Lung (tissue), 11 donors: ENCODE measurements at regions not wholly inside any gene's neighbourhood (a gene's known extent, or its start where the extent isn't known, plus 50 kb on each side); places are given as distances from the start of the nearest gene placed in this dataset.
A peak's percentile ranks its signal among the peaks of the same experiment; 100 is the strongest.

Experiments used
- ATAC-seq: fragments of 200-7000 bp; cut with Tn5 transposase; one replicate; pipeline ENCODE4 v1.9.1; 2020; ENCODE audit warnings: moderate number of reproducible peaks; ENCODE audit not compliant: insufficient read depth, low FRiP score
- DNase-seq, 3 donors: peaks; one replicate each; pipeline ENCODE4 v3.0.0-alpha.2; 2013 to 2017
- H3K27ac ChIP-seq, 2 donors: one replicate each; pipeline ENCODE4 v1.5.1; 2013; ENCODE audit warnings: mild to moderate bottlenecking in 2 of 2, moderate library complexity in 2 of 2, control low read depth in 1 of 2, inconsistent platforms in 1 of 2, low read depth in 1 of 2, low read length in 1 of 2
- H3K27me3 ChIP-seq, 3 donors: one replicate each; pipeline ENCODE4 v1.5.1; 2013; ENCODE audit warnings: low read length in 2 of 3; ENCODE audit not compliant: control insufficient read depth in 3 of 3, insufficient read depth in 3 of 3
- H3K36me3 ChIP-seq, 4 donors: one replicate each; pipeline ENCODE4 v1.5.1; 2013; ENCODE audit warnings: low read length in 4 of 4, mild to moderate bottlenecking in 1 of 4, moderate library complexity in 1 of 4; ENCODE audit not compliant: control insufficient read depth in 4 of 4, insufficient read depth in 4 of 4
- H3K4me1 ChIP-seq, 5 donors: one replicate each; pipeline ENCODE4 v1.5.1; 2013; ENCODE audit warnings: low read length in 5 of 5, mild to moderate bottlenecking in 2 of 5, moderate library complexity in 1 of 5; ENCODE audit not compliant: control insufficient read depth in 5 of 5, insufficient read depth in 5 of 5
- H3K4me3 ChIP-seq: one replicate; pipeline ENCODE4 v1.5.1; 2013; ENCODE audit warnings: mild to moderate bottlenecking, control low read depth, moderate library complexity
- H3K9ac ChIP-seq, 2 donors: one replicate each; pipeline ENCODE4 v1.5.1; 2013; ENCODE audit warnings: low read length in 2 of 2, control low read depth in 1 of 2; ENCODE audit not compliant: insufficient read depth in 1 of 2
- H3K9me3 ChIP-seq, 4 donors: one replicate each; pipeline ENCODE4 v1.5.1; 2013; ENCODE audit warnings: low read length in 3 of 4, mild to moderate bottlenecking in 1 of 4, moderate library complexity in 1 of 4; ENCODE audit not compliant: control insufficient read depth in 4 of 4, insufficient read depth in 3 of 4
- WGBS, 2 donors: extraction: QIAGEN DNeasy Blood & Tissue Kit; methylation state at CpG; one replicate each; pipeline ENCODE4 v1.1.7; 2013; 5-methylcytosine and 5-hydroxymethylcytosine counted together
- TF ChIP-seq, protein P1 (sequence below): IDR thresholded peaks from 2 replicates; pipeline ENCODE4 v1.5.1; 2012; ENCODE audit warnings: mild to moderate bottlenecking; ENCODE audit errors: control extremely low read depth, extremely low read depth
- donor health status: control.
- donor health status: control.
- donor health status: Bipolar disorder and iron deficiency.
- donor health status: healthy.
- donor health status: DM: yes; HTN: yes; CAD: no.

DNA sequence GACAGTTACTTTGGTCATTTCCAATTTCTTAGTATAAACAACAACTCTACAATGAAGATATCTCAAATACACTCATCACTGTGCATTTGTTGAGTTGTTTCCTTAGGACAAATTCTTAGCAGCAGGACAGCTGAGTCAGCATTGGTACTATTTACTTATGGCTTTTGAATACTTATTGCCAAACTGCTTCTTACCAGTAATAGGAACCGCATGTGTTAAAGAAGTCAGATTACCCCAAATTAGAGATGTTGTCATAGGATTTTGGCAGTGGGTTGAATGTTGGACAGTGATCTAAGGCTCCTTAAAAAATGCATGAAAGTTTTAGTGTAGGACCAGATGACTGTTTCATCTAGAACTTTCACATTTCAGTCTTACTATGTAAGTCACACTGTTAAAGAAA is 280.1 kb upstream of the DMRT1 start:
- Histone ChIP-seq H3K27ac (no peak overlapping the region), H3K4me1 (peaks cover 0 to 23% (median 3%) of the 10 kb centered on the region in 5 donors), H3K9ac (no peak overlapping the region), H3K9me3 (peaks cover 0 to 2% (median 0%) of the 10 kb centered on the region in 4 donors), H3K36me3 (no peaks in the 10 kb centered on the region), H3K27me3 (no peaks in the 10 kb centered on the region), H3K4me3 (no peak overlapping the region)
- TF ChIP-seq, protein P1, sequence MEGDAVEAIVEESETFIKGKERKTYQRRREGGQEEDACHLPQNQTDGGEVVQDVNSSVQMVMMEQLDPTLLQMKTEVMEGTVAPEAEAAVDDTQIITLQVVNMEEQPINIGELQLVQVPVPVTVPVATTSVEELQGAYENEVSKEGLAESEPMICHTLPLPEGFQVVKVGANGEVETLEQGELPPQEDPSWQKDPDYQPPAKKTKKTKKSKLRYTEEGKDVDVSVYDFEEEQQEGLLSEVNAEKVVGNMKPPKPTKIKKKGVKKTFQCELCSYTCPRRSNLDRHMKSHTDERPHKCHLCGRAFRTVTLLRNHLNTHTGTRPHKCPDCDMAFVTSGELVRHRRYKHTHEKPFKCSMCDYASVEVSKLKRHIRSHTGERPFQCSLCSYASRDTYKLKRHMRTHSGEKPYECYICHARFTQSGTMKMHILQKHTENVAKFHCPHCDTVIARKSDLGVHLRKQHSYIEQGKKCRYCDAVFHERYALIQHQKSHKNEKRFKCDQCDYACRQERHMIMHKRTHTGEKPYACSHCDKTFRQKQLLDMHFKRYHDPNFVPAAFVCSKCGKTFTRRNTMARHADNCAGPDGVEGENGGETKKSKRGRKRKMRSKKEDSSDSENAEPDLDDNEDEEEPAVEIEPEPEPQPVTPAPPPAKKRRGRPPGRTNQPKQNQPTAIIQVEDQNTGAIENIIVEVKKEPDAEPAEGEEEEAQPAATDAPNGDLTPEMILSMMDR: no peak
- 62 to 80% methylated on average over 1 of the region's 1 CpG for WGBS, 2 donors
- ATAC-seq (peak; percentile 27), DNase-seq (peak in 2 of 3 donors; percentile 88)

DNA sequence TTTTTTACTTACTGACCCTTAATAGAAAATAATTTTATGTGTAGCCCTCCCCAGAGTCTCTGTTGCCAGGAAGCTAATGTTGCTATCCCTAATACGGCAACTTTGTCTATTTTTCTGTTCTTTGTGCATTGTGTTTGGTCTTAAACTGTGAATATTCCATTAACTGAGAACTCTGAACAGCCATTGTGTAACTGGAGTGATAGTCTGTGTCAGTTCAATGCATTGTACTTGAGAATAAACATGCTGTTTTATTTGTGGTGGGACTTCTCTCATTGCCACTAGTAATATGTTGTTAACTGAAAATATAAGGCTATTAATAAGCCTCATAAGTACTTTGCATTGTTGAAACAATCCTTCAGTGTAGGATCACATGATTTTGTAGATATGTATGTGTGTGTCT is 278.3 kb upstream of the DMRT1 start:
- TF ChIP-seq, protein P1: no peak
- no peaks in the 10 kb centered on the region for H3K27me3 ChIP-seq
- 90 to 91% methylated on average over 1 of the region's 1 CpG for WGBS, 2 donors

DNA sequence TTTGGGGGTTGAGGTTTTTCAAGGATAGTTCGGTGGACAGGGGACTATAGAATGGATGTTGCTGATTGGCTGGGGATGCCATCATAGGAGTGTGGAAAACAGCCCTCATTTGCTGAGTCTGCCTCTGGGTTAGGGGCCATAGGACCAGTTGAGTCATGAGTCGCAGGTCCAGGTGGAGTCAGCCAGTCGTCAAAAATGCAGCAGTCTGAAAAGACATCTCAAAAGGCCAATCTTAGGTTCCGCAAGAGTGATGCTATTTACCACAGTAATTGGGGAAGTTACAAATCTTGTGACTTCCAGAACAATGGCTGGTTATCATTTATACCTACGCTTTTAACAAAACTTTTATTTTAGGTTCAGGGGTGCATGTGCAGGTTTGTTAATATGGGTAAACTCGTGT is 276.0 kb upstream of the DMRT1 start:
- no peak overlapping the region for H3K4me3 ChIP-seq
- peaks cover 0 to 2% (median 0%) of the 10 kb centered on the region in 4 donors for H3K9me3 ChIP-seq
- no peak for DNase-seq
- H3K9ac ChIP-seq: no peak overlapping the region
- H3K27ac ChIP-seq: no peak overlapping the region
- WGBS, 2 donors: 92 to 95% methylated on average over 6 of the region's 6 CpGs
- ATAC-seq: no peak
- H3K36me3 ChIP-seq: no peaks in the 10 kb centered on the region
- TF ChIP-seq, protein P1: no peak
- no peaks in the 10 kb centered on the region for H3K27me3 ChIP-seq
- H3K4me1 ChIP-seq: peaks cover 0 to 16% (median 1%) of the 10 kb centered on the region in 5 donors

More for the DNA sequence above, 278.3 kb upstream of the DMRT1 start:
- peaks cover 0 to 2% (median 0%) of the 10 kb centered on the region in 4 donors for H3K9me3 ChIP-seq
- H3K36me3 ChIP-seq: no peaks in the 10 kb centered on the region
- H3K4me3 ChIP-seq: no peak overlapping the region
- DNase-seq (no peak), ATAC-seq (no peak)
- H3K9ac ChIP-seq: no peak overlapping the region
- peaks cover 0 to 21% (median 1%) of the 10 kb centered on the region in 5 donors for H3K4me1 ChIP-seq
- H3K27ac ChIP-seq: peak overlapping the region in 1 of 2 donors; percentile 21
